IMR-90 (cell line): ENCODE measurements at regions not wholly inside any gene's neighbourhood (a gene's known extent, or its start where the extent isn't known, plus 50 kb on each side); places are given as distances from the start of the nearest gene placed in this dataset.
"Not testable (repeated sequence)": the region's sequence is repeated elsewhere in the genome, so short reads cannot be mapped to it uniquely, and the experiment has no call there.

Source experiments
- ATAC-seq: fragments of 200-7000 bp; cut with Tn5 transposase; 2 replicates; pipeline ENCODE4 v1.9.1; 2020; ENCODE audit warnings: low read depth, mild to moderate bottlenecking, moderate library complexity
- BruUV-seq: library from RNA; stranded (reverse); fragments of 400-500 nt; replicated peaks from 2 replicates; lab custom pipeline; 2021; lab: Mats Ljungman, UMichigan
- CTCF ChIA-PET: fragments of 300-600 bp; formaldehyde crosslinking; extraction: SDS; loops from one replicate; lab custom pipeline; 2021; ENCODE audit warnings: antibody characterized with exemption; lab: Yijun Ruan, JAX
- POLR2A ChIA-PET: fragments of 300-600 bp; sonication (Branson Sonifier 250); formaldehyde crosslinking; loops from one replicate; lab custom pipeline; 2022; ENCODE audit warnings: antibody characterized with exemption; ENCODE audit not compliant: unreplicated experiment; lab: Charles Lee
- DNase-seq: peaks from one replicate; pipeline ENCODE4 v3.0.0; 2013
- H2AFZ ChIP-seq: replicated peaks from 2 replicates; pipeline ENCODE3; 2013; ENCODE audit warnings: low read length, mild to moderate bottlenecking; ENCODE audit not compliant: poor library complexity
- H2AK5ac ChIP-seq: 2 replicates; pipeline ENCODE4 v1.6.1; 2013; ENCODE audit warnings: low read depth, low read length, inconsistent platforms
- H2AK9ac ChIP-seq: replicated peaks from 2 replicates; pipeline ENCODE3; 2013; ENCODE audit warnings: mild to moderate bottlenecking, low read depth, low read length, moderate library complexity; ENCODE audit not compliant: poor library complexity
- H2BK120ac ChIP-seq: 2 replicates; pipeline ENCODE4 v1.6.1; 2013; ENCODE audit warnings: low read depth, low read length, inconsistent platforms
- H2BK15ac ChIP-seq: 3 replicates; pipeline ENCODE4 v1.6.1; 2013; ENCODE audit warnings: low read depth, low read length, inconsistent platforms
- H2BK20ac ChIP-seq: 2 replicates; pipeline ENCODE4 v1.6.1; 2013; ENCODE audit warnings: low read depth, mild to moderate bottlenecking, inconsistent platforms, low read length, moderate library complexity
- H2BK5ac ChIP-seq: 2 replicates; pipeline ENCODE4 v1.6.1; 2013; ENCODE audit warnings: mild to moderate bottlenecking, low read depth, low read length, inconsistent platforms; ENCODE audit not compliant: poor library complexity, severe bottlenecking
- H3K14ac ChIP-seq: replicated peaks from 2 replicates; pipeline ENCODE4 v1.6.1; 2013; ENCODE audit warnings: low read depth, low read length, inconsistent platforms
- H3K18ac ChIP-seq: 2 replicates; pipeline ENCODE4 v1.6.1; 2013; ENCODE audit warnings: low read depth, low read length, control low read depth
- H3K23ac ChIP-seq: 2 replicates; pipeline ENCODE4 v1.6.1; 2013; ENCODE audit warnings: low read depth, low read length, inconsistent platforms
- H3K27ac ChIP-seq: 2 replicates; pipeline ENCODE4 v1.5.1; 2013; ENCODE audit warnings: mild to moderate bottlenecking, control low read depth, low read length; ENCODE audit not compliant: insufficient read depth
- H3K27me3 ChIP-seq: 2 replicates; pipeline ENCODE4 v1.6.1; 2013; ENCODE audit warnings: low read length; ENCODE audit not compliant: control insufficient read depth, insufficient read depth
- H3K36me3 ChIP-seq: 2 replicates; pipeline ENCODE4 v1.6.1; 2013; ENCODE audit warnings: low read length, mixed read lengths; ENCODE audit not compliant: control insufficient read depth, insufficient read depth
- H3K4ac ChIP-seq: 2 replicates; pipeline ENCODE4 v1.6.1; 2013; ENCODE audit warnings: low read depth, low read length, inconsistent platforms
- H3K4me1 ChIP-seq: 2 replicates; pipeline ENCODE4 v1.6.1; 2013; ENCODE audit warnings: low read length, mixed read lengths; ENCODE audit not compliant: control insufficient read depth, insufficient read depth
- H3K4me2 ChIP-seq: 2 replicates; pipeline ENCODE4 v1.6.1; 2013; ENCODE audit warnings: low read depth, mild to moderate bottlenecking, control low read depth, low read length, moderate library complexity
- H3K4me3 ChIP-seq: 2 replicates; pipeline ENCODE4 v1.5.1; 2013; ENCODE audit warnings: low read depth, mild to moderate bottlenecking, control low read depth, low read length, moderate library complexity; ENCODE audit not compliant: insufficient read depth
- H3K56ac ChIP-seq: 2 replicates; pipeline ENCODE4 v1.6.1; 2013; ENCODE audit warnings: low read length, inconsistent platforms; ENCODE audit not compliant: insufficient read depth; ENCODE audit errors: extremely low read depth
- H3K79me1 ChIP-seq, 2 experiments: 2 replicates each; pipeline ENCODE4 v1.6.1; 2013; ENCODE audit warnings: low read length in 2 of 2, inconsistent platforms in 1 of 2, low read depth in 1 of 2
- H3K9ac ChIP-seq: 2 replicates; pipeline ENCODE4 v1.6.1; 2013; ENCODE audit warnings: low read depth, low read length, control low read depth
- H3K9me1 ChIP-seq: 2 replicates; pipeline ENCODE4 v1.6.1; 2013; ENCODE audit warnings: low read length, inconsistent platforms; ENCODE audit not compliant: insufficient read depth
- H3K9me3 ChIP-seq: 2 replicates; pipeline ENCODE4 v1.6.1; 2013; ENCODE audit warnings: low read length; ENCODE audit not compliant: control insufficient read depth, insufficient read depth
- H4K20me1 ChIP-seq: 2 replicates; pipeline ENCODE4 v1.6.1; 2013; ENCODE audit warnings: low read length, inconsistent platforms; ENCODE audit not compliant: insufficient read depth
- H4K5ac ChIP-seq: 2 replicates; pipeline ENCODE4 v1.6.1; 2013; ENCODE audit warnings: mild to moderate bottlenecking, low read depth, low read length, control low read depth
- H4K8ac ChIP-seq, 2 experiments: 2 replicates each; pipeline ENCODE4 v1.6.1; 2013; ENCODE audit warnings: low read depth in 2 of 2, low read length in 2 of 2, control low read depth in 1 of 2, inconsistent platforms in 1 of 2
- H4K91ac ChIP-seq: 2 replicates; pipeline ENCODE4 v1.6.1; 2013; ENCODE audit warnings: low read depth, low read length, inconsistent platforms; ENCODE audit not compliant: insufficient read depth
- WGBS, 2 experiments: methylation state at CpG; one replicate each; pipeline versions ENCODE4 v1.1.5 to v1.1.7; 2013; ENCODE audit warnings: missing lambda C conversion rate in 2 of 2; ENCODE audit not compliant: insufficient read length in 1 of 2; ENCODE audit errors: extremely low coverage in 2 of 2; 5-methylcytosine and 5-hydroxymethylcytosine counted together
- dilution Hi-C: fragments of 300-500 bp; cut with HindIII; formaldehyde crosslinking; loops from one replicate; pipeline ENCODE4 v1.14.3; 2018; ENCODE audit warnings: low sequenced_read_pairs; ENCODE audit not compliant: unreplicated experiment
- in situ Hi-C: fragments of 300-500 bp; cut with MboI; formaldehyde crosslinking; loops from 3 replicates; pipeline ENCODE4 v1.14.3; 2019; ENCODE audit warnings: low sequenced_read_pairs, inconsistent platforms, mixed read lengths
- intact Hi-C: fragments of 100-400 bp; cut with micrococcal nuclease; formaldehyde crosslinking; loops from 2 replicates; pipeline ENCODE4 v1.10.0; 2022

DNA sequence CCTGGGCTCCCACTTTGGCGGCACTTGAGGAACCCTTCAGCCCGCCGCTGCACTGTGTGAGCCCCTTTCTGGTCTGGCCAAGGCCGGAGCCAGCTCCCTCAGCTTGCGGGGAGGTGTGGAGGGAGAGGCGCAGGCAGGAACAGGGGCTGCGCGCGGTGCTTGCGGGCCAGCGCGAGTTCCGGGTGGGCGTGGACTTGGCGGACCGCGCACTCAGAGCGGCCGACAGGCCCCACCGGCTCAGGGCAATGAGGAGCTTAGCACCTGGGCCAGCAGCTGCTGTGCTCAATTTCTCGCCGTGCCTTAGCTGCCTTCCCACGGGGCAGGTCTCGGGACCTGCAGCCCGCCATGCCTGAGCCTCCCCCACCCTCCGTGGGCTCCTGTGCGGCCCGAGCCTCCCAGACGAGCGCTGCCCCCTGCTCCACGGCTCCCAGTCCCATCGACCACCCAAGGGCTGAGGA is 324.8 kb downstream of the RAD51AP2 start:
- H2AK9ac ChIP-seq, in situ Hi-C loops, H3K27ac ChIP-seq, BruUV-seq, H4K20me1 ChIP-seq, H3K56ac ChIP-seq, dilution Hi-C loops, H3K4me1 ChIP-seq, intact Hi-C loops, H2BK20ac ChIP-seq, H3K9me1 ChIP-seq, H2AK5ac ChIP-seq, H3K9me3 ChIP-seq, H3K4me3 ChIP-seq, H3K14ac ChIP-seq, H3K18ac ChIP-seq, H3K9ac ChIP-seq, H3K36me3 ChIP-seq, H3K27me3 ChIP-seq, H3K79me1 ChIP-seq, H2BK15ac ChIP-seq, CTCF ChIA-PET, POLR2A ChIA-PET, H2BK120ac ChIP-seq, H3K4ac ChIP-seq, H3K4me2 ChIP-seq, H4K91ac ChIP-seq, H2AFZ ChIP-seq, DNase-seq, H3K23ac ChIP-seq, ATAC-seq, H4K8ac ChIP-seq, H2BK5ac ChIP-seq, H4K5ac ChIP-seq: not testable (repeated sequence)
- 96% methylated on average over 17 of the region's 32 CpGs; no CpG with 5 or more reads in 1 of the 2 experiments for WGBS, 2 experiments
